ENCODE measurements at regions not wholly inside any gene's neighbourhood (a gene's known extent, or its start where the extent isn't known, plus 50 kb on each side); places are given as distances from the start of the nearest gene placed in this dataset.

DNA sequence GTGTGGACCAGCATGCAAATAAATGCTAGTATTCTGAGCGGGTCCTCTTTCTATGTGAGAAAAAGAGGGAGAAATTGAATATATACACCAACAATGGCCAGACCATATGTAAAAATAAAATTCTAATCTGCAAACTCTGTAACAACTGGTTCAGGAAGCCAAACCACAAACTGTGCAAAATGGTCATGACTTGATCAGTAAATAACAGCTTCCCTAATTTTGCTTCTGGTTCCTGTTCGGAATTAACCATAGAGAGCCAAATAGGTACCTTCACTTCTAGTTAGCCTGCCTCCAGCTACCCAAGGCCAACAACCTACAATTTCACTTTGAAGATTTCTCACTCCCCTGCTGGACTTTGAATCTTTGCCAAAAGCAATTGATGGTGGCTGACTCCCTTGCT lies 1313.2 kb downstream of the ADGRL3 start:
- Histone ChIP-seq H3K27ac (ENCODE audit: control insufficient read depth, insufficient read depth, low read length) (no peak overlapping the region), H3K4me1 (ENCODE audit: control insufficient read depth, extremely low read depth, insufficient read depth, low read length) (no peaks in the 10 kb centered on the region), H3K4me3 (ENCODE audit: control insufficient read depth in 2 of 3, extremely low read depth in 1 of 3, insufficient read depth in 2 of 3, low read depth in 1 of 3, low read length in 3 of 3) (no peak overlapping the region), H2AFZ (ENCODE audit: control insufficient read depth, low read length) (no peak overlapping the region), H3K36me3 (ENCODE audit: control insufficient read depth in 2 of 2, extremely low read depth in 1 of 2, insufficient read depth in 2 of 2, low read length in 2 of 2) (no peaks in the 10 kb centered on the region), H3K79me2 (ENCODE audit: control insufficient read depth, insufficient read depth, low read length) (no peaks in the 10 kb centered on the region), H3K4me2 (ENCODE audit: control insufficient read depth, extremely low read depth, insufficient read depth, low read depth, low read length) (no peak overlapping the region), H3K9me3 (ENCODE audit: control insufficient read depth, low read depth, low read length) (no peaks in the 10 kb centered on the region), H3K9ac (ENCODE audit: control insufficient read depth, extremely low read depth, insufficient read depth, low read length) (no peak overlapping the region), H3K27me3 (ENCODE audit: control insufficient read depth, extremely low read depth, insufficient read depth, low read length) (no peaks in the 10 kb centered on the region), H4K20me1 (ENCODE audit: control insufficient read depth, extremely low read depth, insufficient read depth, low read length) (no peaks in the 10 kb centered on the region), H3K9me1 (ENCODE audit: control insufficient read depth, extremely low read depth, insufficient read depth, low read length) (no peaks in the 10 kb centered on the region)
- FAIRE-seq (no peak), DNase-seq (ENCODE audit: low read depth, low spot score) (no peak)
- no peak for TF ChIP-seq EZH2 (IDR thresholded peaks at IDR 0.05; ENCODE audit: low read length)
- TF ChIP-seq, protein P1, sequence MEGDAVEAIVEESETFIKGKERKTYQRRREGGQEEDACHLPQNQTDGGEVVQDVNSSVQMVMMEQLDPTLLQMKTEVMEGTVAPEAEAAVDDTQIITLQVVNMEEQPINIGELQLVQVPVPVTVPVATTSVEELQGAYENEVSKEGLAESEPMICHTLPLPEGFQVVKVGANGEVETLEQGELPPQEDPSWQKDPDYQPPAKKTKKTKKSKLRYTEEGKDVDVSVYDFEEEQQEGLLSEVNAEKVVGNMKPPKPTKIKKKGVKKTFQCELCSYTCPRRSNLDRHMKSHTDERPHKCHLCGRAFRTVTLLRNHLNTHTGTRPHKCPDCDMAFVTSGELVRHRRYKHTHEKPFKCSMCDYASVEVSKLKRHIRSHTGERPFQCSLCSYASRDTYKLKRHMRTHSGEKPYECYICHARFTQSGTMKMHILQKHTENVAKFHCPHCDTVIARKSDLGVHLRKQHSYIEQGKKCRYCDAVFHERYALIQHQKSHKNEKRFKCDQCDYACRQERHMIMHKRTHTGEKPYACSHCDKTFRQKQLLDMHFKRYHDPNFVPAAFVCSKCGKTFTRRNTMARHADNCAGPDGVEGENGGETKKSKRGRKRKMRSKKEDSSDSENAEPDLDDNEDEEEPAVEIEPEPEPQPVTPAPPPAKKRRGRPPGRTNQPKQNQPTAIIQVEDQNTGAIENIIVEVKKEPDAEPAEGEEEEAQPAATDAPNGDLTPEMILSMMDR (optimal IDR thresholded peaks at IDR 0.05 in 1 of 3, IDR thresholded peaks at IDR 0.05 in 1 of 3, conservative IDR thresholded peaks at IDR 0.05 in 1 of 3; ENCODE audit: extremely low read depth in 1 of 3, insufficient read depth in 2 of 3, low read length in 3 of 3), result no peak
- dilution Hi-C loops (cut with MboI; ENCODE audit: extremely low pct_ligation_motif_present, low sequenced_read_pairs), result no loop called here

DNA sequence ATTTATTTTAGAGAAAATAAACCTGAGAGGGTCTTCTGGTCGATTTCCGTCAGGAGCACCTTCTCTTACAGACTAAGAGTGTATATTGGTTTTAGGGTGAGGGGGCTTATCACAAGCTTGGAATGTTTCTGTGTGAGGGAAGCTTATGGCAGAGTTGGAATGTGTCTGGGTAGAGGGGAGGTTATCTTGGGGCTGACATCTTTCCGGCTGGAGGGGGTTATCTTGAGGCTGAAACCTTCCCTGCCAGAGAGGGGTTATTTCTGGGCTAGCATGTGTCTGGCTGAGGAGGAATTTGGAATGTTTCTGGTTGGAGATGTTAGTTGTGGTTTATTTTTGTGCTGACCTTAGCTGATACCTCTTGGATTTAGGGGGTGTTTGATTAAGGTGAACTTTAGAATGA lies 1312.1 kb downstream of the ADGRL3 start:
- H3K27me3 ChIP-seq (ENCODE audit: control insufficient read depth, extremely low read depth, insufficient read depth, low read length), result no peaks in the 10 kb centered on the region
- H3K9ac ChIP-seq (ENCODE audit: control insufficient read depth, extremely low read depth, insufficient read depth, low read length), result no peak overlapping the region
- H4K20me1 ChIP-seq (ENCODE audit: control insufficient read depth, extremely low read depth, insufficient read depth, low read length), result no peaks in the 10 kb centered on the region
- FAIRE-seq (no peak), DNase-seq (ENCODE audit: low read depth, low spot score) (no peak)
- dilution Hi-C loops (cut with MboI; ENCODE audit: extremely low pct_ligation_motif_present, low sequenced_read_pairs), result no loop called here
- H3K36me3 ChIP-seq (ENCODE audit: control insufficient read depth in 2 of 2, extremely low read depth in 1 of 2, insufficient read depth in 2 of 2, low read length in 2 of 2), result no peaks in the 10 kb centered on the region
- no peak overlapping the region for H3K4me2 ChIP-seq (ENCODE audit: control insufficient read depth, extremely low read depth, insufficient read depth, low read depth, low read length)
- no peaks in the 10 kb centered on the region for H3K9me3 ChIP-seq (ENCODE audit: control insufficient read depth, low read depth, low read length)
- H3K27ac ChIP-seq (ENCODE audit: control insufficient read depth, insufficient read depth, low read length), result no peak overlapping the region
- no peaks in the 10 kb centered on the region for H3K9me1 ChIP-seq (ENCODE audit: control insufficient read depth, extremely low read depth, insufficient read depth, low read length)
- TF ChIP-seq, protein P1 (optimal IDR thresholded peaks at IDR 0.05 in 1 of 3, IDR thresholded peaks at IDR 0.05 in 1 of 3, conservative IDR thresholded peaks at IDR 0.05 in 1 of 3; ENCODE audit: extremely low read depth in 1 of 3, insufficient read depth in 2 of 3, low read length in 3 of 3), result no peak
- no peak for TF ChIP-seq EZH2 (IDR thresholded peaks at IDR 0.05; ENCODE audit: low read length)
- no peaks in the 10 kb centered on the region for H3K79me2 ChIP-seq (ENCODE audit: control insufficient read depth, insufficient read depth, low read length)
- no peak overlapping the region for H3K4me3 ChIP-seq (ENCODE audit: control insufficient read depth in 2 of 3, extremely low read depth in 1 of 3, insufficient read depth in 2 of 3, low read depth in 1 of 3, low read length in 3 of 3)
- H3K4me1 ChIP-seq (ENCODE audit: control insufficient read depth, extremely low read depth, insufficient read depth, low read length), result no peaks in the 10 kb centered on the region
- H2AFZ ChIP-seq (ENCODE audit: control insufficient read depth, low read length), result no peak overlapping the region

Data from keratinocyte (primary cell).